SJCRH30 (cell line): ENCODE measurements at regions not wholly inside any gene's neighbourhood (a gene's known extent, or its start where the extent isn't known, plus 50 kb on each side); places are given as distances from the start of the nearest gene placed in this dataset.
"Not testable (repeated sequence)": the region's sequence is repeated elsewhere in the genome, so short reads cannot be mapped to it uniquely, and the experiment has no call there.

Experiments
- DNase-seq, 2 experiments: peaks; one replicate each; pipeline ENCODE4 v3.0.0-alpha.2; 2015 to 2020
- H3K27ac ChIP-seq: fragments of 250-450 bp; sonication (Bioruptor Pico); 2 replicates; pipeline ENCODE4 v1.5.1; 2020; ENCODE audit warnings: mild to moderate bottlenecking, moderate library complexity
- H3K27me3 ChIP-seq: fragments of 250-450 bp; sonication (Bioruptor Pico); 2 replicates; pipeline ENCODE4 v1.5.1; 2020; ENCODE audit warnings: mild to moderate bottlenecking, moderate library complexity
- H3K36me3 ChIP-seq: fragments of 250-450 bp; sonication (Bioruptor Pico); 2 replicates; pipeline ENCODE4 v1.5.1; 2020; ENCODE audit warnings: mild to moderate bottlenecking, moderate library complexity
- H3K4me1 ChIP-seq: fragments of 250-450 bp; sonication (Bioruptor Pico); 2 replicates; pipeline ENCODE4 v1.5.1; 2020; ENCODE audit warnings: mild to moderate bottlenecking, moderate library complexity
- H3K4me3 ChIP-seq: fragments of 250-450 bp; sonication (Bioruptor Pico); 2 replicates; pipeline ENCODE4 v1.5.1; 2020; ENCODE audit warnings: mild to moderate bottlenecking, moderate library complexity
- H3K9me3 ChIP-seq: fragments of 250-450 bp; sonication (Bioruptor Pico); replicated peaks from 2 replicates; pipeline ENCODE4 v1.5.1; 2020; ENCODE audit warnings: mild to moderate bottlenecking, moderate library complexity

- peaks cover 5% of the 10 kb centered on the region; the same call in 1 of the 2 replicates for H3K27me3 ChIP-seq
- H3K36me3 ChIP-seq: no peaks in the 10 kb centered on the region
- no peaks in the 10 kb centered on the region for H3K4me1 ChIP-seq
- DNase-seq: no peak
- no peaks in the 10 kb centered on the region; the same call in 1 of the 2 replicates for H3K9me3 ChIP-seq
- H3K27ac ChIP-seq: no peak overlapping the region
- H3K4me3 ChIP-seq: no peak overlapping the region
Observed at GRCh38 chr5:44914221-44914620, 105.5 kb downstream of the MRPS30 start.

- H3K9me3 ChIP-seq: no peaks in the 10 kb centered on the region; the same call in 1 of the 2 replicates
- H3K4me1 ChIP-seq: no peaks in the 10 kb centered on the region
- no peaks in the 10 kb centered on the region for H3K36me3 ChIP-seq
Observed at GRCh38 chr5:44919560-44919959, 110.8 kb downstream of the MRPS30 start.

GRCh38 chr5:44927115-44927733 lies 118.5 kb downstream of the MRPS30 start:
- Histone ChIP-seq H3K27ac (no peak overlapping the region), H3K9me3 (no peaks in the 10 kb centered on the region), H3K27me3 (no peaks in the 10 kb centered on the region), H3K4me3 (no peak overlapping the region), H3K4me1 (no peaks in the 10 kb centered on the region), H3K36me3 (no peaks in the 10 kb centered on the region)
- no peak for DNase-seq

More at GRCh38 chr5:44919560-44919959, 110.8 kb downstream of the MRPS30 start:
- no peak for DNase-seq
- no peak overlapping the region for H3K27ac ChIP-seq
- H3K27me3 ChIP-seq: peaks cover 5% of the 10 kb centered on the region; the same call in 1 of the 2 replicates
- H3K4me3 ChIP-seq: no peak overlapping the region

GRCh38 chr5:44932922-44933585 lies 124.3 kb downstream of the MRPS30 start:
- no peak overlapping the region for H3K4me3 ChIP-seq
- H3K4me1 ChIP-seq: no peaks in the 10 kb centered on the region
- no peak overlapping the region for H3K27ac ChIP-seq
- no peaks in the 10 kb centered on the region for H3K27me3 ChIP-seq
- DNase-seq: no peak
- H3K9me3 ChIP-seq: no peaks in the 10 kb centered on the region
- no peaks in the 10 kb centered on the region for H3K36me3 ChIP-seq

- Histone ChIP-seq H3K9me3 (no peaks in the 10 kb centered on the region), H3K36me3 (no peaks in the 10 kb centered on the region), H3K4me3 (no peak overlapping the region), H3K27me3 (no peaks in the 10 kb centered on the region), H3K27ac (no peak overlapping the region), H3K4me1 (no peaks in the 10 kb centered on the region)
- DNase-seq: no peak
Observed at GRCh38 chr5:44933686-44934085, 124.9 kb downstream of the MRPS30 start.

- Histone ChIP-seq H3K27ac (no peak overlapping the region), H3K36me3 (no peaks in the 10 kb centered on the region), H3K4me1 (no peaks in the 10 kb centered on the region), H3K4me3 (no peak overlapping the region), H3K27me3 (no peaks in the 10 kb centered on the region), H3K9me3 (no peaks in the 10 kb centered on the region)
- peak in 1 of 2 experiments; percentile 25 for DNase-seq
Observed at GRCh38 chr5:44935262-44935661, 126.5 kb downstream of the MRPS30 start.

GRCh38 chr5:44935871-44936270 lies 127.1 kb downstream of the MRPS30 start:
- Histone ChIP-seq H3K27ac (no peak overlapping the region), H3K9me3 (no peaks in the 10 kb centered on the region), H3K4me3 (no peak overlapping the region), H3K4me1 (no peaks in the 10 kb centered on the region), H3K36me3 (no peaks in the 10 kb centered on the region), H3K27me3 (no peaks in the 10 kb centered on the region)
- DNase-seq: no peak

- H3K4me1 ChIP-seq: no peaks in the 10 kb centered on the region
- no peaks in the 10 kb centered on the region for H3K36me3 ChIP-seq
- no peak overlapping the region for H3K4me3 ChIP-seq
- no peaks in the 10 kb centered on the region for H3K9me3 ChIP-seq
- no peak overlapping the region for H3K27ac ChIP-seq
- DNase-seq: no peak
- H3K27me3 ChIP-seq: peaks cover 4% of the 10 kb centered on the region; the same call in 1 of the 2 replicates
Observed at GRCh38 chr5:44942524-44943001, 133.8 kb downstream of the MRPS30 start.

- no peak overlapping the region for H3K27ac ChIP-seq
- no peak for DNase-seq
- no peaks in the 10 kb centered on the region for H3K36me3 ChIP-seq
- peaks cover 4% of the 10 kb centered on the region for H3K27me3 ChIP-seq
- no peak overlapping the region for H3K4me3 ChIP-seq
- H3K4me1 ChIP-seq: no peaks in the 10 kb centered on the region
- H3K9me3 ChIP-seq: no peaks in the 10 kb centered on the region
Observed at GRCh38 chr5:44943647-44944046, 134.9 kb downstream of the MRPS30 start.

GRCh38 chr5:44945743-44946142 lies 137.0 kb downstream of the MRPS30 start:
- H3K36me3 ChIP-seq: no peaks in the 10 kb centered on the region
- H3K4me1 ChIP-seq: no peaks in the 10 kb centered on the region
- no peak for DNase-seq

GRCh38 chr5:44949687-44950086 lies 140.9 kb downstream of the MRPS30 start:
- H3K4me3 ChIP-seq: no peak overlapping the region
- DNase-seq: no peak
- no peaks in the 10 kb centered on the region; the same call in 1 of the 2 replicates for H3K27me3 ChIP-seq
- no peaks in the 10 kb centered on the region for H3K9me3 ChIP-seq
- no peaks in the 10 kb centered on the region for H3K4me1 ChIP-seq
- no peaks in the 10 kb centered on the region for H3K36me3 ChIP-seq
- H3K27ac ChIP-seq: no peak overlapping the region

More at GRCh38 chr5:44945743-44946142, 137.0 kb downstream of the MRPS30 start:
- H3K27me3 ChIP-seq: peaks cover 4% of the 10 kb centered on the region
- H3K27ac ChIP-seq: no peak overlapping the region
- H3K9me3 ChIP-seq: no peaks in the 10 kb centered on the region
- no peak overlapping the region for H3K4me3 ChIP-seq

GRCh38 chr5:44951371-44951770 lies 142.6 kb downstream of the MRPS30 start:
- no peaks in the 10 kb centered on the region for H3K4me1 ChIP-seq
- no peak for DNase-seq
- no peaks in the 10 kb centered on the region for H3K36me3 ChIP-seq
- H3K4me3 ChIP-seq: no peak overlapping the region
- no peaks in the 10 kb centered on the region for H3K9me3 ChIP-seq
- H3K27me3 ChIP-seq: no peaks in the 10 kb centered on the region; the same call in 1 of the 2 replicates
- no peak overlapping the region for H3K27ac ChIP-seq

- no peaks in the 10 kb centered on the region; the same call in 1 of the 2 replicates for H3K27me3 ChIP-seq
- DNase-seq: peak; percentile 13 to 66
- H3K27ac ChIP-seq: no peak overlapping the region
- H3K9me3 ChIP-seq: no peaks in the 10 kb centered on the region
- no peaks in the 10 kb centered on the region for H3K4me1 ChIP-seq
- no peaks in the 10 kb centered on the region for H3K36me3 ChIP-seq
- H3K4me3 ChIP-seq: no peak overlapping the region
Observed at GRCh38 chr5:44952376-44952775, 143.6 kb downstream of the MRPS30 start.

- no peaks in the 10 kb centered on the region; the same call in 1 of the 2 replicates for H3K27me3 ChIP-seq
- no peaks in the 10 kb centered on the region for H3K9me3 ChIP-seq
- no peaks in the 10 kb centered on the region for H3K36me3 ChIP-seq
- H3K27ac ChIP-seq: no peak overlapping the region
- no peak overlapping the region for H3K4me3 ChIP-seq
- no peaks in the 10 kb centered on the region for H3K4me1 ChIP-seq
- DNase-seq: no peak
Observed at GRCh38 chr5:44953078-44953477, 144.3 kb downstream of the MRPS30 start.

- H3K4me1 ChIP-seq, H3K27me3 ChIP-seq, H3K27ac ChIP-seq, H3K4me3 ChIP-seq, H3K36me3 ChIP-seq, DNase-seq, H3K9me3 ChIP-seq: not testable (repeated sequence)
Observed at GRCh38 chr5:44958943-44959454, 150.3 kb downstream of the MRPS30 start.
